ENCODE measurements at regions not wholly inside any gene's neighbourhood (a gene's known extent, or its start where the extent isn't known, plus 50 kb on each side); places are given as distances from the start of the nearest gene placed in this dataset.
"Not testable (repeated sequence)": the region's sequence is repeated elsewhere in the genome, so short reads cannot be mapped to it uniquely, and the experiment has no call there.

DNA sequence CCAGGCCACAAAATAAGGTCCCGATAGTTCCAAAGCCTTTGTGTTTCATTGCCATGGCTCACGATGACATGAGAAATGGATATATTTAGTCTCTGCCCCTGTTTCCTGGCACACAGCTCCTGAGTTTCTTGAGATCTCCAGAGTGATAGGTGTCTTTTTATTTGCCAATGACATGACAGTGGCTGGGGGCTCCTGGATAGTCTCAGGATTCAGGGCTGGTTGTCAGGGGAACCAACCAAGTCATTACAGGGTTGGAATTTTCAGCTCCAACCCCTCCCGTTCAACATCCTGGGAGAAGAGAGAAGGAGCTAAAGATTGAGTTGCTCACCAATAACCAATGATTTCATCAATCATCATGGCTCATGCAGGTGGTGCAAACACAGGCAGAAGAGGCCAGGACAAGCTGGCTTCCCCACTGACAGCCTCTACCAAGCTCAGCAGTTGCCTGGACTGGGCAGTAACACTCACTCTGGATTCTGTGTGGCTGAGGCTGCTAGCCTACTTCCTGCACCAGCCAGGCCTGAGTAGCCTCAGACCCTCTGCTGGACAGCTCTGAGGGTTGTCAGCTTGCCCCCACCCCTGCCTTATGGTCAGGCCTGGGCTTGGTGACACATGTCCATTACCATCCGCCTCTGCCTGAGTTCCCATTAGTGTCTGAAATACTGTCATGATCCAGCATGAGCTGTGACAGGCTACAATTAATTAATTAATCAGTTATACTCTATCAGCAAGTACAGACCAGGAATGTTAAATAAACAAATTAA is 534.4 kb upstream of the CDH5 start:
- ATAC-seq (ENCODE audit: low read depth): no peak
- Mint-ChIP-seq H3K36me3 (no peaks in the 10 kb centered on the region), H3K9me3 (peaks cover 1% of the 10 kb centered on the region), H3K27me3 (no peaks in the 10 kb centered on the region), H3K4me3 (no peak overlapping the region), H3K4me1 (no peaks in the 10 kb centered on the region), H3K27ac (no peak overlapping the region)
- no peak for DNase-seq (ENCODE audit: low spot score in 2 of 2)

DNA sequence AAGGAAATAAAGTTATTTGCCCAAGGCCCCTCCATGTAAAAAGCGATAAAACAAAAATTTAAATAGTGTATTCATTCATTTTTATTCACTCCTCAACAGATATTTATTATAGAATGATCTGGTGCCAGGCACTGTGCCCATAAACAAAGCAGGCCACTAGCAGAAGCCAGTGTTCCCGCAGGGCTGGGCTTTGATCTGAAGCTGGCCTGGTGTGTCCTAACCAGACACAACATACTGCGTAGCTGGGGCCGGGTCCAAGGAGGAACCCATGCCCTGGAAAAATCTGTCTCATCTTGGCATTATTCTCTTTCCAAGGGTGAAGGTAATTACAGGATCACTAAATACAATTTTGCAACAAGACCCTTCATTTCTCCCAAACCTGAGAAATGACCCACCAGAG is 537.4 kb upstream of the CDH5 start:
- H3K9me3 Mint-ChIP-seq: no peaks in the 10 kb centered on the region
- no peak overlapping the region for H3K27ac Mint-ChIP-seq
- no peak overlapping the region for H3K4me3 Mint-ChIP-seq
- H3K36me3 Mint-ChIP-seq: no peaks in the 10 kb centered on the region
- no peak for DNase-seq (ENCODE audit: low spot score in 2 of 2)
- no peak for ATAC-seq (ENCODE audit: low read depth)
- H3K4me1 Mint-ChIP-seq: no peaks in the 10 kb centered on the region
- H3K27me3 Mint-ChIP-seq: no peaks in the 10 kb centered on the region

DNA sequence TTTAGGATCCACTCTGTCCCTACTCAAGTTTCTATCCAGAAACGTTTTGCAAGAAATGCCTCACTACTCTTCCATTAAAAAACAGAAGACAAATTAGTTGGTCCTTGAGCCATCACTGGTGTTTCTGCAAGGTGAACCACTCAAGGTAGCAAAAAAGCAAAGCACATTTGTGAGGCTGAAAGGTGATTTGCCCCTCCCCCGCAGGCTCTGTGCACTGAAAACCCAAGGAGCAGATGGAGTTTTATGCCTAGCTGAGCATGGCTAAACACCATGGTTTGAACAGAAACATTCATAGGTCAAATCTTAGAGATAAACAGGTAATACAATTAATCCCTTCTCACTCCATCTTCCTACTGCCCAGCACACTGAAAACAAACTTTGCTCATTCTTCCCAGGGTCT is 538.2 kb upstream of the CDH5 start:
- H3K27ac Mint-ChIP-seq: no peak overlapping the region
- H3K4me1 Mint-ChIP-seq: no peaks in the 10 kb centered on the region
- DNase-seq (ENCODE audit: low spot score in 2 of 2) (no peak), ATAC-seq (ENCODE audit: low read depth) (no peak)
- H3K27me3 Mint-ChIP-seq: no peaks in the 10 kb centered on the region
- no peak overlapping the region for H3K4me3 Mint-ChIP-seq
- no peaks in the 10 kb centered on the region for H3K36me3 Mint-ChIP-seq
- H3K9me3 Mint-ChIP-seq: no peaks in the 10 kb centered on the region

DNA sequence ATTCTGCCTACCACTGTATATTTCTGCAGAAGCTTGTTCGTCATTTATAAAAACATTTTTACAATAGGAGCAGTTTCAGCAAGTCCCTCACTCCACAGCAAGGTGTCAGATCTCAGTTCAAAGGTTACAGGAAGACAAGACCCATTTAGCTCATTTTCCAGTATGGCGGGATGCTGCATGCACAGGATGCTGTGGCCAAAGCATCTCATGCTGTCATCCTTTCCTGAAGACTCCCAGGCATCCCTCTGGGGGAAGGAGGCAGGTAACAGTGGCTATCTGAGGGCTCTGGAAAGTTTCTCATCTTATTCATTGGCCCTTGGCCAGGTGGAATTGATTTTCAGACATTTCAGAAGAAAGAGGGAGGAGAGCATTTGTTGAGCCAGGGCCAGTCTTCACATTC is 539.3 kb upstream of the CDH5 start:
- ATAC-seq (ENCODE audit: low read depth): no peak
- Mint-ChIP-seq H3K27me3 (no peaks in the 10 kb centered on the region), H3K9me3 (no peaks in the 10 kb centered on the region), H3K4me1 (no peaks in the 10 kb centered on the region), H3K36me3 (no peaks in the 10 kb centered on the region), H3K27ac (no peak overlapping the region), H3K4me3 (no peak overlapping the region)
- no peak for DNase-seq (ENCODE audit: low spot score in 2 of 2)

DNA sequence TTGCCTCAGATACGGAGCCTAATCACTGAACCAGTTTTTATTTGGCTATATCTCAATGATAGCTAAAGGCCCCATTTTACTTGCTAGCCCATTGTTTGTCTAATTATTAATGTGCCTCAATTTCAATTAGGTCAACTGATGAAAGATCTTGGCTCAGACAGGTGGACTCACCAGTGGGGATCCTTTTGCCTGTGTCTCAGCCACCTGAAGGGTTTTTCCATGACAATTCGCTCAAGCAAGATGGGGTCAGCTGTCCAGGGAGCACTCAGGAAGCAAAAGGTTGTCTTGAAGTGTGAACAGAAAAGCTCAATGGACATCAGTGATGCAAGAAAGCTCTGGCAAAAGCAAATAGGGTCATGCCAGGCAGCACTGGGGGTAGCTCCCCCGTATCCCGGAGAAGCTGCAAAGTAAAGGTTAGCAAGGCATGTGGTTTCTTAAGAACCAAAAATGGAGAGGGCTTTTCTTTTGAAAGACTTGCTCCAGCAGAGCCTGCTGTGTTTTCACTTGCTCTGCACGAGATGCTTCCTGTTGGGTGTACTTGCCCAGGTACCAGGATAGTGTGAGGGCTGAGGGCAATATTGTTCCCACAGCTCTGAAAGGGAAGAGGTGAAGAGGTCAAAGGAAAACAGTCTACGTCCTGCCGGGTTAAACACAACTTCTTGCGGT is 541.2 kb upstream of the CDH5 start:
- no peak overlapping the region for H3K4me3 Mint-ChIP-seq
- no peak for ATAC-seq (ENCODE audit: low read depth)
- no peak overlapping the region for H3K27ac Mint-ChIP-seq
- DNase-seq (ENCODE audit: low spot score in 2 of 2): no peak
- H3K36me3 Mint-ChIP-seq: no peaks in the 10 kb centered on the region
- no peaks in the 10 kb centered on the region for H3K27me3 Mint-ChIP-seq
- no peaks in the 10 kb centered on the region for H3K4me1 Mint-ChIP-seq
- no peaks in the 10 kb centered on the region for H3K9me3 Mint-ChIP-seq

DNA sequence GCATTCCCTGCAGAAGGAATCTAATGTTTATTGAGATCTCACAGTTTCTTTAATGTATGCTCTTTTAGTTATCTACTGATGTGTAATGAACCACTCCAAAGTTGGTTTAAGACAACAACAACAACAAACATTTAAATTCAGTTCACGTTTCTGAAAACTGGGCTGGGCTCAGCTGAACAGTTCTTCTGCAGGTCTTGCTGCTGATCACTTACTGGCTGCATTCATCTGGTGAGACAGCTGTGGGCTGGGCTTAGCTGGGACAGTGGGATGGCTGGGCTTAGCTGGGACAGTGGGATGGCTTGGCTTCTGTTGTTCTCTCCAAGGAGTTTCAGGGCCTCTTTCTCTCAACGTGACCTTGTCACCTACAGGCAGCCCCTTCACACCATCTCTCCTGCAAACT is 544.3 kb upstream of the CDH5 start:
- Mint-ChIP-seq H3K27ac (no peak overlapping the region), H3K4me1 (no peaks in the 10 kb centered on the region), H3K27me3 (no peaks in the 10 kb centered on the region), H3K9me3 (no peaks in the 10 kb centered on the region), H3K36me3 (no peaks in the 10 kb centered on the region), H3K4me3 (no peak overlapping the region)
- no peak for ATAC-seq (ENCODE audit: low read depth)
- no peak for DNase-seq (ENCODE audit: low spot score in 2 of 2)

DNA sequence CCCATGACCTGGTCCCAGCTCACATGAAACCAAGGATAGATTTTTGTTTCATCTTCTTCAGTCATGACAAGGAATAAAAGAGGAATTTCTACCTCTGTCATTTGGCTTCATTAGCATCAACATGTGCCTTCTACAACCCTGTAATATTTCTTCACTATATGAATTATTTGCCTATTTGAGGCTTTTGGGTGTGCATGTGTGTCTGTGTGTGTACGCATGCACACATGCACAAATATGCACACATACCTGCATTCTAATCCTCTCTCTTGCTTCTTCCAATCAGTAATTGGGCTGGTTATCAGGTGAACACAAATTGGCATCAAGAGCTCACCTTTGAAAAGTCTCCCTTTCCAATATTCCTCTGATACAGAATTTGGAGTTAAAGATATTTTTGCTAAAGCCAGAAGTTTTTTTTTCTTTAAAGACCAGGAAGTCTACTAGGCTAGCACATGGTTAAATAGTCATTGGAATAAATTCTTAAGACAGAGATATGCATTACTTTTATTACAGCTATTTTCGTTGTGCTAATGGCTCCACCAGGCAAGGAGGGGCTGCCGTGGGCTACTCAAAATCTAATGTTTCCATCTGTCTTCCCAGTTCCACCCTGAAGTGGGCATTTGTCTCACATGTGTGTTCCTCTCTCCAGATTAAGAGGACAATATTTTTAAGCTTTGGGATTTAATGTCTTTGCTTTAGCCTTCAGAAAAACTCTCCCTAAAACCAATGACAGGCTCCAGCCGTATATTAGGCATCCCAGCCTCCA is 547.2 kb upstream of the CDH5 start:
- peaks cover 6% of the 10 kb centered on the region for H3K9me3 Mint-ChIP-seq
- no peaks in the 10 kb centered on the region for H3K36me3 Mint-ChIP-seq
- no peak overlapping the region for H3K27ac Mint-ChIP-seq
- DNase-seq (ENCODE audit: low spot score in 2 of 2) (no peak), ATAC-seq (ENCODE audit: low read depth) (no peak)
- H3K4me3 Mint-ChIP-seq: no peak overlapping the region
- H3K4me1 Mint-ChIP-seq: no peaks in the 10 kb centered on the region
- H3K27me3 Mint-ChIP-seq: no peaks in the 10 kb centered on the region

DNA sequence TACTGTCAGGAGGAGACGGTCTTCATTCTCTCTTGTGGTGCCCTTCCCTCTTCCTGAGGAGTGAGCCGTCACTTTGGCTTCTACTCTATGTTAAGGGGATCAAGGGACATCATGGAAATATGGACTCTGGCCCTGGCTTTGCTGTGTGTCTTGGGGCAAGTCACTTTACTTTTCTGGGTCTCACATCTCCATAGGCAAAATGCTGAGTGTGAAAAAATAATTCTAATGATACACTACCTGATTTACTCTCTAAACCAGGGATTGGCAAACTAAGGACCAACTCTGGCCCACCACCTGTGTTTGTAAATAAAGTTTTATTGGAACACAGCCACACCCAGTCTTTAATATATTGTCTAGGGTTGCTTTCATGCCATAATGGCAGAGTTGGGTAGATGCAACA is 548.7 kb upstream of the CDH5 start:
- Mint-ChIP-seq H3K9me3 (peaks cover 6% of the 10 kb centered on the region), H3K4me1 (no peaks in the 10 kb centered on the region), H3K27me3 (peaks cover under 1% of the 10 kb centered on the region), H3K36me3 (peaks cover under 1% of the 10 kb centered on the region), H3K27ac (no peak overlapping the region), H3K4me3 (no peak overlapping the region)
- ATAC-seq (ENCODE audit: low read depth) (no peak), DNase-seq (ENCODE audit: low spot score in 2 of 2) (no peak)

DNA sequence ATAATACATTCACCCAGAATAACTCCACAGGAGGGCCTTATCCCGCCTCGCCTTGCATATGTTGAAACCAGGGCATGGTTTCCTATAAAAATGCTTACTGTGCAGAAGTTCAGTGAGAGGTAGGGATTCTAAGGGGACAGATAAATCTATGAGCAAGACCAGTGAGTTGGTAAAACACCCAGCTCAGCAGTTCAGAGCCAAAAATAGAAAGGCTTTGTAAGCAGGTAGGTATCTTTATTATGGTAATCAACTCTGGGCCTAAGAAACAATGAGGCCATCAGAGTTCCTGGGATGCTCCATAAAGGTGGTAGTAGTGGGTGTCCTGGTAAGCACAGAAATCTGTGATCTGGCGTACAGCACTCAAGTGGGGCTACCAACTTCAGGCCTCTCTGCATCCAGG is 549.4 kb upstream of the CDH5 start:
- Mint-ChIP-seq H3K27ac (no peak overlapping the region), H3K4me1 (no peaks in the 10 kb centered on the region), H3K4me3 (no peak overlapping the region), H3K36me3 (peaks cover 2% of the 10 kb centered on the region), H3K9me3 (peaks cover 6% of the 10 kb centered on the region), H3K27me3 (peaks cover 3% of the 10 kb centered on the region)
- DNase-seq (ENCODE audit: low spot score in 2 of 2): no peak
- ATAC-seq (ENCODE audit: low read depth): no peak

DNA sequence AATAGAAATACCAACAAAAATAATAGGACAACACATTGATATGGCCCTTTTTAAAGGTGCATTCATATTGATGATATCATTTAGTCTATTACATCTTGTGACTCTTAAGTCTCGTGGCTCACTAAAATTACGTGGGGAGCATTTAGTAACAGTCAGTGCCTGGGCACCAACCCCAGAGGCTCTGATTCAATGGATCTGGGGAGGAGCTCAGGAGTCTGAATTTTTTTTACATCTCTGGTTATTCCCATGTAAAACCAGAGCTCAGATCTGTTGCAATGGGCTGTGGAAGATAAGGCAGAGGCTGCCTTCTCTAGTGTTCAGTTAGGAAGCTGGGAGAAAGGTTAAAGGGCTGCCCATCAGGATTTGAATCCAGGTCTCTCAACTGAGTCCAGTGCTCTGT is 549.9 kb upstream of the CDH5 start:
- H3K27me3 Mint-ChIP-seq: peaks cover 3% of the 10 kb centered on the region
- H3K27ac Mint-ChIP-seq: no peak overlapping the region
- ATAC-seq (ENCODE audit: low read depth): no peak
- no peak for DNase-seq (ENCODE audit: low spot score in 2 of 2)
- peaks cover 6% of the 10 kb centered on the region for H3K9me3 Mint-ChIP-seq
- no peak overlapping the region for H3K4me3 Mint-ChIP-seq
- peaks cover 2% of the 10 kb centered on the region for H3K36me3 Mint-ChIP-seq
- no peaks in the 10 kb centered on the region for H3K4me1 Mint-ChIP-seq

DNA sequence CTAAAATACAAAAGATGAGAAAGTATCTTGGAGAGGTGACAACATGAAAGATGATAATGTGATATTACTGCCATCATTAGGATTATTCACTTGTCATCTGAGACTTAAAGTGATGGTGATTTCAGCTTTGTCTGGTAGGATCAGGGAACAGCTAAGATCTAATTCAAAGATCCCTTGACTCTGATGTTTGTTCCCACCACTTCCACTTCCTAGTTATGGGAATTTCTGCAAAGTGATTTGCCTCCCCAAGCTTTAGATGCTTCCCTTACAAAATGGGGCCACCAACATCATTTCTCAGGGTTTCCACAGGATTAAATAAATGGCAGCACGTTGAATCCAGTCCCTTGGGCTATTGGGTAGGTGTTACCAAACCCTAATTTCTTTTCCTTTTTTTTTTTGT is 550.8 kb upstream of the CDH5 start:
- ATAC-seq (ENCODE audit: low read depth): no peak
- Mint-ChIP-seq H3K36me3 (peaks cover 2% of the 10 kb centered on the region), H3K4me3 (no peak overlapping the region), H3K27me3 (peaks cover 3% of the 10 kb centered on the region), H3K4me1 (no peaks in the 10 kb centered on the region), H3K9me3 (peaks cover 6% of the 10 kb centered on the region), H3K27ac (no peak overlapping the region)
- DNase-seq (ENCODE audit: low spot score in 2 of 2): no peak

DNA sequence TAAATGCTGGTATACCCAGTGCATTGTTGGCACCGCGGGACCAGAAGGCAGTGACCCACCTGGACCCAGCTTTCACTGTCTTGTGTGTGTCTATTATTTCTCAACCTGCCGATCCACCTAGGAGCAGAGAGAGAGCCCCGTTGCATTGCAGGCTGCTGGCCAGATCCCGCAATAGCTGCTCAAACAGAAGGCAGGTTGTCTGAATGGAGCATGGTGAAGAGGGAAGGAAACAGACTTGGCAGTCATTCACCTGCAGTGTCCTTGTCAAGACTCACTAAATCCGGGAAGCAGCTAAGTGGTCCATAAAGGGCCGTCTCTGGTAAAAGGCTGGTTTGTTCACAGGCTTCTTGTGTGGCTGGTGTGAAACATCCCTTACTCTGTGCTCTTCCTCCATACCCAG is 552.6 kb upstream of the CDH5 start:
- ATAC-seq (ENCODE audit: low read depth); H3K27ac Mint-ChIP-seq; H3K27me3 Mint-ChIP-seq; DNase-seq (ENCODE audit: low spot score in 2 of 2); H3K9me3 Mint-ChIP-seq; H3K4me3 Mint-ChIP-seq; H3K36me3 Mint-ChIP-seq; H3K4me1 Mint-ChIP-seq: not testable (repeated sequence)

DNA sequence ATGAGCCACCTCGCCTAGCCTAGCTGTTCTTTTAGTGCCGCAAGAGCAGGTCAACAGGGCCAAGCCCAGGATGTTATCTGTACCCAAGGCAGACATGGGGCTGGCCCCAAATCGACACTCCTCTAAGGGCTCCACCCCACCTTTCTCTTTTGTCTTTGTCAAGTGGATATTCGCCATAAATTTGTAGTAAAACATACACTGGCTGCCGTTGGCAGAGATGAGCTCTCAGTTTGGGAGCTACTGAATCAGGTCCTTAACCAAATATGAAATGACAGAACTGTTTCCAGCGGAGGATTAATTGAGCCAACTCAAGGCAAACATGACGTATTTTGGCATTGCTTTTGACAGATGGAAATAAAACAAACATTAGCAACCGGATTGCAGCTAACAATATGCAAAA is 556.9 kb upstream of the CDH5 start:
- Mint-ChIP-seq H3K9me3 (peaks cover 7% of the 10 kb centered on the region), H3K36me3 (peaks cover 5% of the 10 kb centered on the region), H3K27me3 (peaks cover 3% of the 10 kb centered on the region), H3K4me3 (no peak overlapping the region), H3K27ac (no peak overlapping the region), H3K4me1 (no peaks in the 10 kb centered on the region)
- no peak for DNase-seq (ENCODE audit: low spot score in 2 of 2)
- ATAC-seq (ENCODE audit: low read depth): no peak

DNA sequence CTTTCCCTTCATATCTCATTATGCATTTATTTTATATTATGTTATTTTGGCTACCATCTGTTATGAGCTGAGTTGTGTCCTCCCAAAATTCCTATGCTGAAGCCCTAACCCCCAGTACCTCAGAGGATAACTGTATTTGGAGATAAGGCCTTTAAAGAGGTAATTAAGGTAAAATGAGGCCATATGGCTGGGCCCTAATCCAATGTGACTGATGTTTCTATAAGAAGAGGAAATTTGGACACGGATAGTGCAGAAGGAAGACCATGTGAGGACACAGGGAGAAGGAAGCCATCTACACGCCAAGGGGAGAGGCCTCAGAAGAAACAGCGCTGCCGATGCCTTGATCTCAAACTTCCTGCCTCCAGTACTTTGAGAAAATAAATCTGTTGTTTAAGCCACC is 557.7 kb upstream of the CDH5 start:
- ATAC-seq (ENCODE audit: low read depth): no peak
- no peaks in the 10 kb centered on the region for H3K4me1 Mint-ChIP-seq
- no peak overlapping the region for H3K4me3 Mint-ChIP-seq
- peaks cover 3% of the 10 kb centered on the region for H3K27me3 Mint-ChIP-seq
- H3K27ac Mint-ChIP-seq: no peak overlapping the region
- DNase-seq (ENCODE audit: low spot score in 2 of 2): no peak
- peaks cover 7% of the 10 kb centered on the region for H3K9me3 Mint-ChIP-seq
- peaks cover 5% of the 10 kb centered on the region for H3K36me3 Mint-ChIP-seq
